HL-60 (cell line): ENCODE measurements at regions not wholly inside any gene's neighbourhood (a gene's known extent, or its start where the extent isn't known, plus 50 kb on each side); places are given as distances from the start of the nearest gene placed in this dataset.

ENCODE experiments used
- DNase-seq, 2 experiments: peaks; one replicate each; pipeline ENCODE4 v3.0.0-alpha.2; 2010 to 2020; ENCODE audit warnings: low read depth in 1 of 2, low spot score in 1 of 2
- H3K27ac ChIP-seq: fragments of 250-450 bp; sonication (Bioruptor Pico); replicated peaks from 2 replicates; pipeline ENCODE4 v1.5.1; 2020; ENCODE audit warnings: mild to moderate bottlenecking, moderate library complexity
- H3K27me3 ChIP-seq: fragments of 250-450 bp; sonication (Bioruptor Pico); 2 replicates; pipeline ENCODE4 v1.5.1; 2021; ENCODE audit warnings: mild to moderate bottlenecking, moderate library complexity; ENCODE audit not compliant: insufficient read depth, poor library complexity, severe bottlenecking
- H3K4me3 ChIP-seq: replicated peaks from 2 replicates; pipeline ENCODE4 v1.5.1; 2011; ENCODE audit warnings: mild to moderate bottlenecking, control low read depth, low read length; ENCODE audit not compliant: insufficient read depth
- CTCF ChIP-seq: IDR thresholded peaks from one replicate; pipeline ENCODE4 v1.5.1; 2011; ENCODE audit warnings: low read length, control low read depth, inconsistent platforms; ENCODE audit not compliant: insufficient read depth
- GABPA ChIP-seq: IDR thresholded peaks from 2 replicates; pipeline ENCODE4 v1.6.1; 2012; ENCODE audit warnings: low read depth
- POLR2AphosphoS5 ChIP-seq: IDR thresholded peaks from 2 replicates; pipeline ENCODE4 v1.6.1; 2012; ENCODE audit warnings: low read depth
- REST ChIP-seq: IDR thresholded peaks from 2 replicates; pipeline ENCODE4 v1.6.1; 2012; ENCODE audit warnings: low read depth; ENCODE audit not compliant: insufficient replicate concordance
- SPI1 ChIP-seq: IDR thresholded peaks from 2 replicates; pipeline ENCODE4 v1.6.1; 2012; ENCODE audit warnings: low read depth, mild to moderate bottlenecking, borderline replicate concordance

- Histone ChIP-seq H3K27ac (no peak overlapping the region), H3K27me3 (no peaks in the 10 kb centered on the region), H3K4me3 (no peak overlapping the region)
- no peak for DNase-seq
- TF ChIP-seq SPI1: no peak
- no peak for TF ChIP-seq POLR2AphosphoS5
- TF ChIP-seq CTCF: no peak
- TF ChIP-seq REST: no peak
- TF ChIP-seq GABPA: no peak
Measured at GRCh38 chr20:63129991-63130657, 85.8 kb downstream of the YTHDF1 start.

GRCh38 chr20:63129376-63129965 lies 86.5 kb downstream of the YTHDF1 start:
- H3K27ac ChIP-seq: no peak overlapping the region
- H3K27me3 ChIP-seq: no peaks in the 10 kb centered on the region
- H3K4me3 ChIP-seq: no peak overlapping the region
- TF ChIP-seq POLR2AphosphoS5 (no peak), REST (no peak)
- DNase-seq: no peak

GRCh38 chr20:63128956-63129355 lies 87.0 kb downstream of the YTHDF1 start:
- H3K27me3 ChIP-seq: no peaks in the 10 kb centered on the region
- H3K27ac ChIP-seq: no peak overlapping the region
- no peak overlapping the region for H3K4me3 ChIP-seq
- no peak for DNase-seq
- no peak for TF ChIP-seq REST
- no peak for TF ChIP-seq POLR2AphosphoS5
- TF ChIP-seq SPI1: no peak
- no peak for TF ChIP-seq CTCF
- no peak for TF ChIP-seq GABPA
